ENCODE measurements at regions not wholly inside any gene's neighbourhood (a gene's known extent, or its start where the extent isn't known, plus 50 kb on each side); places are given as distances from the start of the nearest gene placed in this dataset.

GRCh38 chr4:35102066-35102465 lies 1142.2 kb downstream of the ARAP2 start:
- ATAC-seq: no peak
- intact Hi-C loops (cut with micrococcal nuclease): no loop called here
- CTCF ChIA-PET: no interaction called here

GRCh38 chr4:35105486-35105885 lies 1138.8 kb downstream of the ARAP2 start:
- Histone ChIP-seq H4K20me1 (ENCODE audit: low read length) (no peaks in the 10 kb centered on the region), H3K27ac (ENCODE audit: low read length) (no peak overlapping the region), H3K9me3 (ENCODE audit: low read length) (no peaks in the 10 kb centered on the region), H3K9ac (ENCODE audit: low read length) (no peak overlapping the region), H3K79me2 (ENCODE audit: low read length) (no peaks in the 10 kb centered on the region), H2AFZ (ENCODE audit: low read length) (peak overlapping the region; percentile 75), H3K4me2 (ENCODE audit: low read length) (peak overlapping the region; percentile 65), H3K4me3 (ENCODE audit: low read length) (peak overlapping the region; percentile 35; the same call in 1 of the 2 replicates), H3K4me1 (ENCODE audit: insufficient read depth, low read length) (peaks cover 8% of the 10 kb centered on the region), H3K27me3 (ENCODE audit: low read length) (no peaks in the 10 kb centered on the region), H3F3A (ENCODE audit: low read length, unreplicated experiment) (no peaks in the 10 kb centered on the region), H3K36me3 (ENCODE audit: low read depth, low read length) (no peaks in the 10 kb centered on the region), H3K9me2 (replicated peaks; ENCODE audit: low read length) (no peaks in the 10 kb centered on the region)
- DNase-seq (peak; percentile 64), ATAC-seq (peak; percentile 18; the same call in 1 of the 2 replicates)
- BruUV-seq (replicated peaks): no TSS peak
- TF ChIP-seq EZH2 (IDR thresholded peaks at IDR 0.05; ENCODE audit: low read length, unreplicated experiment): no peak
- no peak for TF ChIP-seq CTCF (conservative IDR thresholded peaks at IDR 0.05; ENCODE audit: low read depth, low read length)
- no peak for TF ChIP-seq EZH2phosphoT487 (IDR thresholded peaks at IDR 0.05; ENCODE audit: borderline replicate concordance, low read length)
- intact Hi-C loops (cut with micrococcal nuclease): no loop called here
- CTCF ChIA-PET: interaction anchor here (0.6 kb wide), 1 partner anchor 420 kb away, joined by 3 read pairs; no protein-coding TSS in a partner anchor
- POLR2A ChIA-PET (ENCODE audit: unreplicated experiment): no interaction called here

More at GRCh38 chr4:35102066-35102465, 1142.2 kb downstream of the ARAP2 start:
- Histone ChIP-seq H3K79me2 (ENCODE audit: low read length) (no peaks in the 10 kb centered on the region), H3K9ac (ENCODE audit: low read length) (no peak overlapping the region), H3K36me3 (ENCODE audit: low read depth, low read length) (no peaks in the 10 kb centered on the region), H3K27ac (ENCODE audit: low read length) (no peak overlapping the region), H3K9me2 (replicated peaks; ENCODE audit: low read length) (no peaks in the 10 kb centered on the region), H2AFZ (ENCODE audit: low read length) (no peak overlapping the region), H3K27me3 (ENCODE audit: low read length) (no peaks in the 10 kb centered on the region), H3K4me1 (ENCODE audit: insufficient read depth, low read length) (peaks cover 8% of the 10 kb centered on the region), H4K20me1 (ENCODE audit: low read length) (no peaks in the 10 kb centered on the region), H3K4me2 (ENCODE audit: low read length) (no peak overlapping the region), H3F3A (ENCODE audit: low read length, unreplicated experiment) (no peaks in the 10 kb centered on the region), H3K9me3 (ENCODE audit: low read length) (no peaks in the 10 kb centered on the region), H3K4me3 (ENCODE audit: low read length) (no peak overlapping the region)
- BruUV-seq (replicated peaks): no TSS peak
- POLR2A ChIA-PET (ENCODE audit: unreplicated experiment): no interaction called here
- DNase-seq: no peak
- TF ChIP-seq EZH2 (IDR thresholded peaks at IDR 0.05; ENCODE audit: low read length, unreplicated experiment) (no peak), CTCF (conservative IDR thresholded peaks at IDR 0.05; ENCODE audit: low read depth, low read length) (no peak), EZH2phosphoT487 (IDR thresholded peaks at IDR 0.05; ENCODE audit: borderline replicate concordance, low read length) (no peak)

- DNase-seq: peak; percentile 17
- Histone ChIP-seq H3K4me1 (ENCODE audit: insufficient read depth, low read length) (peaks cover 8% of the 10 kb centered on the region), H3K4me3 (ENCODE audit: low read length) (peak overlapping the region; percentile 46; the same call in 1 of the 2 replicates), H3K79me2 (ENCODE audit: low read length) (no peaks in the 10 kb centered on the region), H3F3A (ENCODE audit: low read length, unreplicated experiment) (no peaks in the 10 kb centered on the region), H3K27ac (ENCODE audit: low read length) (no peak overlapping the region), H4K20me1 (ENCODE audit: low read length) (no peaks in the 10 kb centered on the region), H3K27me3 (ENCODE audit: low read length) (no peaks in the 10 kb centered on the region), H3K4me2 (ENCODE audit: low read length) (peak overlapping the region; percentile 65; the same call in 1 of the 2 replicates), H3K36me3 (ENCODE audit: low read depth, low read length) (no peaks in the 10 kb centered on the region), H3K9ac (ENCODE audit: low read length) (no peak overlapping the region), H2AFZ (ENCODE audit: low read length) (peak overlapping the region; percentile 75; the same call in 1 of the 2 replicates), H3K9me2 (replicated peaks; ENCODE audit: low read length) (no peaks in the 10 kb centered on the region), H3K9me3 (ENCODE audit: low read length) (no peaks in the 10 kb centered on the region)
- ChIA-PET CTCF (interaction anchor here (0.6 kb wide), 1 partner anchor 421 kb away, joined by 3 read pairs; no protein-coding TSS in a partner anchor), POLR2A (ENCODE audit: unreplicated experiment) (no interaction called here)
- BruUV-seq (replicated peaks): no TSS peak
- TF ChIP-seq CTCF (conservative IDR thresholded peaks at IDR 0.05; ENCODE audit: low read depth, low read length) (no peak), EZH2 (IDR thresholded peaks at IDR 0.05; ENCODE audit: low read length, unreplicated experiment) (no peak), EZH2phosphoT487 (IDR thresholded peaks at IDR 0.05; ENCODE audit: borderline replicate concordance, low read length) (no peak)
- intact Hi-C loops (cut with micrococcal nuclease): no loop called here
- no peak for ATAC-seq
Measured at GRCh38 chr4:35106091-35106734, 1138.1 kb downstream of the ARAP2 start.
